MV-4-11 (cell line): ENCODE measurements at regions not wholly inside any gene's neighbourhood (a gene's known extent, or its start where the extent isn't known, plus 50 kb on each side); places are given as distances from the start of the nearest gene placed in this dataset.

Experiments
- DNase-seq: peaks from one replicate; lab custom pipeline; 2025; lab: John Stamatoyannopoulos, UW

GRCh38 chr3:102748646-102749045 lies 313.8 kb downstream of the ZPLD1 start:
- DNase-seq: no peak

- no peak for DNase-seq
Observed at GRCh38 chr3:102750322-102750721, 315.5 kb downstream of the ZPLD1 start.

- no peak for DNase-seq
Observed at GRCh38 chr3:102753901-102754300, 319.1 kb downstream of the ZPLD1 start.

- DNase-seq: no peak
Observed at GRCh38 chr3:102756706-102757105, 321.9 kb downstream of the ZPLD1 start.

- DNase-seq: no peak
Observed at GRCh38 chr3:102757950-102758349, 323.1 kb downstream of the ZPLD1 start.

- DNase-seq: peak; percentile 1
Observed at GRCh38 chr3:102761766-102762165, 327.0 kb downstream of the ZPLD1 start.

- no peak for DNase-seq
Observed at GRCh38 chr3:102790747-102791325, 356.0 kb downstream of the ZPLD1 start.

- DNase-seq: no peak
Observed at GRCh38 chr3:102791641-102792589, 357.1 kb downstream of the ZPLD1 start.

- DNase-seq: no peak
Observed at GRCh38 chr3:102796804-102797203, 362.0 kb downstream of the ZPLD1 start.

GRCh38 chr3:102802819-102803420 lies 368.1 kb downstream of the ZPLD1 start:
- no peak for DNase-seq

GRCh38 chr3:102810937-102811336 lies 376.1 kb downstream of the ZPLD1 start:
- DNase-seq: no peak

GRCh38 chr3:102826636-102827035 lies 391.8 kb downstream of the ZPLD1 start:
- no peak for DNase-seq

- no peak for DNase-seq
Observed at GRCh38 chr3:102827386-102827785, 392.6 kb downstream of the ZPLD1 start.

GRCh38 chr3:102830415-102830814 lies 395.6 kb downstream of the ZPLD1 start:
- no peak for DNase-seq

- DNase-seq: no peak
Observed at GRCh38 chr3:102841866-102842265, 407.1 kb downstream of the ZPLD1 start.

GRCh38 chr3:102866845-102867244 lies 432.0 kb downstream of the ZPLD1 start:
- DNase-seq: no peak

- DNase-seq: no peak
Observed at GRCh38 chr3:102883515-102883914, 448.7 kb downstream of the ZPLD1 start.

GRCh38 chr3:102885289-102885688 lies 450.5 kb downstream of the ZPLD1 start:
- no peak for DNase-seq

- no peak for DNase-seq
Observed at GRCh38 chr3:102887431-102887830, 452.6 kb downstream of the ZPLD1 start.

GRCh38 chr3:102896851-102897621 lies 462.2 kb downstream of the ZPLD1 start:
- no peak for DNase-seq

- DNase-seq: no peak
Observed at GRCh38 chr3:102904629-102905028, 469.8 kb downstream of the ZPLD1 start.

- DNase-seq: no peak
Observed at GRCh38 chr3:102905811-102906210, 471.0 kb downstream of the ZPLD1 start.
